SK-N-SH (cell line): ENCODE measurements at regions not wholly inside any gene's neighbourhood (a gene's known extent, or its start where the extent isn't known, plus 50 kb on each side); places are given as distances from the start of the nearest gene placed in this dataset.

Source experiments
- CHD2 ChIP-seq: fragments of 150-350 bp; IDR thresholded peaks from 2 replicates; pipeline ENCODE4 v1.6.1; 2018; ENCODE audit warnings: low read length; ENCODE audit not compliant: partially characterized antibody
- MAX ChIP-seq: IDR thresholded peaks from 2 replicates; pipeline ENCODE4 v1.4.0; 2012; ENCODE audit warnings: low read depth
- MXI1 ChIP-seq: IDR thresholded peaks from 2 replicates; pipeline ENCODE4 v1.6.1; 2012; ENCODE audit warnings: mild to moderate bottlenecking, low read depth, low read length, improper control_type of control experiment
- NRF1 ChIP-seq: IDR thresholded peaks from 2 replicates; pipeline ENCODE4 v1.6.1; 2012; ENCODE audit warnings: low read depth, mild to moderate bottlenecking, low read length
- POLR2AphosphoS5 ChIP-seq: IDR thresholded peaks from 2 replicates; pipeline ENCODE4 v1.6.1; 2012; ENCODE audit warnings: low read depth, low read length
- YY1 ChIP-seq: IDR thresholded peaks from 2 replicates; pipeline ENCODE4 v1.4.0; 2012; ENCODE audit warnings: low read depth, mild to moderate bottlenecking
- TF ChIP-seq, protein P1 (sequence below): fragments of 200-600 bp; sonication (generic); IDR thresholded peaks from 2 replicates; pipeline ENCODE4 v1.6.1; 2017; ENCODE audit warnings: antibody characterized with exemption, mild to moderate bottlenecking, moderate library complexity
- TF ChIP-seq, protein P2 (sequence below): IDR thresholded peaks from 2 replicates; pipeline ENCODE4 v1.4.0; 2012; ENCODE audit warnings: low read depth, borderline replicate concordance

- TF ChIP-seq, protein P1, sequence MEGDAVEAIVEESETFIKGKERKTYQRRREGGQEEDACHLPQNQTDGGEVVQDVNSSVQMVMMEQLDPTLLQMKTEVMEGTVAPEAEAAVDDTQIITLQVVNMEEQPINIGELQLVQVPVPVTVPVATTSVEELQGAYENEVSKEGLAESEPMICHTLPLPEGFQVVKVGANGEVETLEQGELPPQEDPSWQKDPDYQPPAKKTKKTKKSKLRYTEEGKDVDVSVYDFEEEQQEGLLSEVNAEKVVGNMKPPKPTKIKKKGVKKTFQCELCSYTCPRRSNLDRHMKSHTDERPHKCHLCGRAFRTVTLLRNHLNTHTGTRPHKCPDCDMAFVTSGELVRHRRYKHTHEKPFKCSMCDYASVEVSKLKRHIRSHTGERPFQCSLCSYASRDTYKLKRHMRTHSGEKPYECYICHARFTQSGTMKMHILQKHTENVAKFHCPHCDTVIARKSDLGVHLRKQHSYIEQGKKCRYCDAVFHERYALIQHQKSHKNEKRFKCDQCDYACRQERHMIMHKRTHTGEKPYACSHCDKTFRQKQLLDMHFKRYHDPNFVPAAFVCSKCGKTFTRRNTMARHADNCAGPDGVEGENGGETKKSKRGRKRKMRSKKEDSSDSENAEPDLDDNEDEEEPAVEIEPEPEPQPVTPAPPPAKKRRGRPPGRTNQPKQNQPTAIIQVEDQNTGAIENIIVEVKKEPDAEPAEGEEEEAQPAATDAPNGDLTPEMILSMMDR, result no peak
- TF ChIP-seq MXI1, result no peak
- no peak for TF ChIP-seq CHD2
- no peak for TF ChIP-seq POLR2AphosphoS5
- no peak for TF ChIP-seq NRF1
- TF ChIP-seq, protein P2, sequence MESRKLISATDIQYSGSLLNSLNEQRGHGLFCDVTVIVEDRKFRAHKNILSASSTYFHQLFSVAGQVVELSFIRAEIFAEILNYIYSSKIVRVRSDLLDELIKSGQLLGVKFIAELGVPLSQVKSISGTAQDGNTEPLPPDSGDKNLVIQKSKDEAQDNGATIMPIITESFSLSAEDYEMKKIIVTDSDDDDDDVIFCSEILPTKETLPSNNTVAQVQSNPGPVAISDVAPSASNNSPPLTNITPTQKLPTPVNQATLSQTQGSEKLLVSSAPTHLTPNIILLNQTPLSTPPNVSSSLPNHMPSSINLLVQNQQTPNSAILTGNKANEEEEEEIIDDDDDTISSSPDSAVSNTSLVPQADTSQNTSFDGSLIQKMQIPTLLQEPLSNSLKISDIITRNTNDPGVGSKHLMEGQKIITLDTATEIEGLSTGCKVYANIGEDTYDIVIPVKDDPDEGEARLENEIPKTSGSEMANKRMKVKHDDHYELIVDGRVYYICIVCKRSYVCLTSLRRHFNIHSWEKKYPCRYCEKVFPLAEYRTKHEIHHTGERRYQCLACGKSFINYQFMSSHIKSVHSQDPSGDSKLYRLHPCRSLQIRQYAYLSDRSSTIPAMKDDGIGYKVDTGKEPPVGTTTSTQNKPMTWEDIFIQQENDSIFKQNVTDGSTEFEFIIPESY, result no peak
- TF ChIP-seq MAX, result no peak
- TF ChIP-seq YY1, result no peak
Measured at GRCh38 chr5:13251623-13252376, 692.7 kb downstream of the DNAH5 start.
